GF-D8 (cell line): ENCODE measurements at regions not wholly inside any gene's neighbourhood (a gene's known extent, or its start where the extent isn't known, plus 50 kb on each side); places are given as distances from the start of the nearest gene placed in this dataset.

ENCODE experiments used
- DNase-seq: peaks from one replicate; lab custom pipeline; 2025; lab: John Stamatoyannopoulos, UW

- DNase-seq, result no peak
Observed at GRCh38 chr13:44184740-44185139, 188.9 kb upstream of the SERP2 start.

- no peak for DNase-seq
Observed at GRCh38 chr13:44188257-44188656, 185.4 kb upstream of the SERP2 start.

GRCh38 chr13:44189085-44189484, 184.5 kb upstream of the SERP2 start:
- no peak for DNase-seq

GRCh38 chr13:44191103-44191502, 182.5 kb upstream of the SERP2 start:
- DNase-seq, result no peak

GRCh38 chr13:44191504-44192171, 182.0 kb upstream of the SERP2 start:
- no peak for DNase-seq

- no peak for DNase-seq
Observed at GRCh38 chr13:44193731-44194130, 179.9 kb upstream of the SERP2 start.

GRCh38 chr13:44195245-44195644, 178.4 kb upstream of the SERP2 start:
- no peak for DNase-seq

- DNase-seq, result no peak
Observed at GRCh38 chr13:44196196-44196751, 177.3 kb upstream of the SERP2 start.

- DNase-seq, result no peak
Observed at GRCh38 chr13:44197791-44198770, 175.5 kb upstream of the SERP2 start.

- no peak for DNase-seq
Observed at GRCh38 chr13:44198826-44199225, 174.8 kb upstream of the SERP2 start.

- no peak for DNase-seq
Observed at GRCh38 chr13:44199627-44200207, 173.9 kb upstream of the SERP2 start.

GRCh38 chr13:44206434-44206833, 167.2 kb upstream of the SERP2 start:
- no peak for DNase-seq

GRCh38 chr13:44207476-44207875, 166.1 kb upstream of the SERP2 start:
- DNase-seq, result no peak

- no peak for DNase-seq
Observed at GRCh38 chr13:44210525-44210924, 163.1 kb upstream of the SERP2 start.

- no peak for DNase-seq
Observed at GRCh38 chr13:44211286-44211685, 162.3 kb upstream of the SERP2 start.

GRCh38 chr13:44211704-44212346, 161.8 kb upstream of the SERP2 start:
- DNase-seq, result no peak

GRCh38 chr13:44212633-44213396, 160.8 kb upstream of the SERP2 start:
- DNase-seq, result no peak

GRCh38 chr13:44218501-44219240, 155.0 kb upstream of the SERP2 start:
- DNase-seq, result no peak

- no peak for DNase-seq
Observed at GRCh38 chr13:44219577-44220548, 153.8 kb upstream of the SERP2 start.
